ENCODE measurements at regions not wholly inside any gene's neighbourhood (a gene's known extent, or its start where the extent isn't known, plus 50 kb on each side); places are given as distances from the start of the nearest gene placed in this dataset.
"Not testable (repeated sequence)": the region's sequence is repeated elsewhere in the genome, so short reads cannot be mapped to it uniquely, and the experiment has no call there.

- no peak for DNase-seq
Observed at GRCh38 chr3:18987862-18988447, 160.4 kb upstream of the KCNH8 start.

DNA sequence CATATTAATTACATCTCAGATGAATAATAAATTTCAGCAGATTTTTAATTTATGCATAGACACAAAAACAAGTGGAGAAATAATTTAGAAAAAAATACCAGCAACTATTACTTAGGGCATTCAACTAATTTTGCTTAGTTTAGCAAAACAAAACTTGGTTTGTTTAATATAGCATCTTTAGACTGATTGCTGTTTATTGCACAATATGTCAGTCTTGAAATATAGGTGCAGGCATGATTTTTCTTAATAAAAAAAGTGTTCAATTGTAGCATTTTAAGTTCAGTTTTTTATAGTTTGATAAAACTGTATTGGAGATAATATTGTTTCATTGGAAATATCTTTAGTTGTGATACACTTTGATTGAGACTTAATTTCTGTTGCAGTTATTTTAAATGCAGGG lies 161.2 kb upstream of the KCNH8 start:
- DNase-seq = no peak

DNA sequence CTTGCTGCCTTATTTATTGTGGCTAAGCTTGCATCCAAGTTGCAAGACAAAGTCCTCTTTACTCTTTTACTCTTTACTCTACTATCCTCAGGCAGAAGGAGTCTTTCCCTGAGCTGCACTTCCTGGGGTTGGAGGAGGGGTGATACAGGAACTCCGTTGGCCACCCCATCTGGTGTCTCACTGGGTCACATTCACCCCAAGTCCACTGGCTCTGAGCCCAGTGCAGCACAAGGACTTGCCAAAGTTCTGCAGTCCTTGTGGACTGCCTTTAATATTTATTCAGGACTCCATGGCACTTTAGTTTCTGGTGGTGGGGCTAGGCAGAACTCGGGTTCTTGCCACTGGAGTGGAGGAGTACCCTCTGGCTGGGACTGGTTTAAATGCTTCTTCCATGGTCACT lies 165.4 kb upstream of the KCNH8 start:
- no peak for DNase-seq

- not testable (repeated sequence) for DNase-seq
Observed at GRCh38 chr3:18976102-18976501, 172.2 kb upstream of the KCNH8 start.

DNA sequence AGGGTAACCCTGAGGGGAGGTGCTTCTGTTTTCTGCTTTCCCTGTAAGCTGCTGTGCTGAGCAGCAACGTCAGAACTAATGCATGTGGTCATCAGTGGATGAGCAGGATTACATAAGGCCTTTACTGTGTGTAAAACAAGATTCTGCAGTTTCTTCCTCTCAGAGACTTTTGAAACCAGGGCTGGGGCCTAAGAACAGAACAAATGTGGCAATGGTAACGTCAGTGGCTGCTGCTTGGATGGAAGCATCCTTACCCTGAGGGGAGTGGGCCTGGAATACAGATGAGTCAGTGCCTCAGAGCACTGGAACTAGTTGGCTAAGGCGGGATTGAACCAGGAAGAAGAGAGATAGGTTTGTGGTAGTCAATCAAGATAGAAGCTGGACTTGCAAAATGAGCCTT lies 180.2 kb upstream of the KCNH8 start:
- DNase-seq = no peak

GRCh38 chr3:18965781-18966180 lies 182.5 kb upstream of the KCNH8 start:
- DNase-seq = no peak

- no peak for DNase-seq
Observed at GRCh38 chr3:18964640-18965039, 183.7 kb upstream of the KCNH8 start.

GRCh38 chr3:18951333-18951732 lies 197.0 kb upstream of the KCNH8 start:
- no peak for DNase-seq

- no peak for DNase-seq
Observed at GRCh38 chr3:18946524-18946923, 201.8 kb upstream of the KCNH8 start.

DNA sequence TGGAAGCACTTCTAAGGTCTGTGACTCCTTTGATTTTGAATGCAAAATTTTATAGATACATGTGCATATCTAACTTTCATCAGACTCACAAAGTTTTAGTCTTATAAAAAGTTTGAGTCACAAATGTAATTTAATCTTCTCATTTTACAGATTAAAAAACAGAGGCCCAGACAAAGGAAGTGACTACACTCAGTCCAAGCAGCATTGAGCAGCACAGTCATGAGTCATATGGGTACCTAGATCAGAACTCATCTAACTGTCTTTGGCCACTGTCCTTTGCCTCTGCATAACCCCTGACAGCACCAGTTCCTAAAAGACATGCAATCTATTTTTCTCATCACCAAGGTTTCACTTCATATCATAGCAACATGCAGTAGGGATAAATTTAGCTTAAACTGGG lies 210.7 kb upstream of the KCNH8 start:
- no peak for DNase-seq

DNA sequence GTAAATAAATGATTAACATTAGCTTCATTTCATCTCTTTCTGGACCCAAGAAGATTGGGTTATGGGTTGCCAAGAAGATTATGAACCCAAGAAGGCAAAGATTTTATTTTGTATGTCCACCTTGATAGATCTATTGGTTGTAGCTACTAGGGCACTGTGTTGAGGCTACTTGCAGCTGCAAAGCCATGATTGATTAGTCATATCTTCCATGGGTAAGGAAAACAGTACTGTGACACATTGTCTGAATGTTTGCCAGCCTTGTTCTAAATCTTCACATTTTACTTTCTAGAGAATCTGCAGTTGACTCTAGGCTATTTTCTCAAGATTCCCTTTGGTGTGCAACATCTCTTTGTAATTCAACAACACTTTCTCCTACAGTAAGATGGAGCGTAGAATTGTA lies 229.2 kb upstream of the KCNH8 start:
- no peak for DNase-seq

GRCh38 chr3:18917923-18918322 lies 230.4 kb upstream of the KCNH8 start:
- DNase-seq = no peak

DNA sequence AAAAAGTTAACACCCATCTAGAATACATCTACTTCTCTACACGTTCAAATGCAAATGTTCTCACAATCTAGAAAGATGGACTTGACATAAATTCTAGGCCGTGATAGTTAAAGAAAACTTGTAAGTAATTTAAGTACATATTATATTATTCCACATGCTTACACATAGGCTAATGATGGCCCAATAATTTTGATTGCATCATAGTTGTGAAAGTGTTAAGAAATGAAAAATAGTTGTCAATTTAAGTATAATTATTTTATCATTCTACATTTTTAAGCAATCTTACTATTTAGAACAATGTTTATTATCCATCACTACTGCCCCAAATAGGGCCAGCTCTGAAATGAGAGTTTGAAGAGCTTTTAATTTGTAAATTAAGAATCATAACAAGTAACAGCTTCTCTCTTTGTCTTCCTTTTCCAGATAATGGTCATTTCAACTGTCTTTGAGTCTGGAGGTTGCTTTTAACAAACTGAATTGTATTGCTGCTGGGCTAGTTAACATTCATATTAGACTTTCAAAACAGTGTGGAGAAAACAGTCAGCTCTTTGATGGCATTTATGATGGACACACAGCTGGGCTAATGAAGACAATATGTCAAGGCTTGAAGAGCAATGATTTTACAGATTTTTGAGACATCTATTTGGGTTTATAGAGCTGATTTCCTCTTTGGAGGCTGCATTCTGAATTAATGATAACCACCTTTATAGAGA lies 246.1 kb upstream of the KCNH8 start:
- no peak for DNase-seq

DNA sequence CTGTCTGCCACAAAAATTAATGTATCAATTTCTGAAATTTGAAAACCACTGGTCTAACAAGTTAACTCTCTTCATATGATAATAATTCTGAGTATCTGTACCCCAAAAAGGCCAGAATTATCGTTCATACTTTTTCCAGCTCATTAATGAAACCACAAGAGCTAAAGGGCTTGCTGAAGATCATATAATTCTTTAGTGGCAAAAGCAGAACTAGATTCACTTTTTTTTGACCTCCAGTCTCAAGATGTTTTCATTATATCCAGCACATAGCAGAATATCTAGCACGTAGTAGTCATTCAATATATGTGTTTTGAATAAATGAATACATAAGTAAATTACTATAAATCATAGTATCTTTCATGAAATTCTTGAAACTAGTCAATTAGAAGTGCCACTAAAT lies 246.7 kb upstream of the KCNH8 start:
- no peak for DNase-seq

DNA sequence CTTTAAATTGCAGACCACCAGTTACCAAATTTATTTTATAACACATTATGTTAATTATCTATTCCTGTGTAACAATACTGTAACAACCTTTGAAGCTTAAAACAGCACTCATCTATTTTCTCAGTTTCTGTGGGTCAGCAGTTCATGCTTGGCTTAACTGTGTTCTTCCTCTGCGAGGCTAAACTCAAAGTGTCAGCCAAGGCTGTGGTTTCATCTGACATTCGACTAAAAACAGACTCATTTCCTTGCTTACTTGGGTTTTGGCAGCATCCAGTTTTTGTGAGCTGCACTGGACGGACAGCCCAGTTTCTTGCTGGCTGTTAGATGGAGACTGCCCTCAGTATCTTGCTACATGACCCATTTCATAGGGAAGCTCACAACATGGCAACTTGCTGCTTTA lies 247.3 kb upstream of the KCNH8 start:
- no peak for DNase-seq

DNA sequence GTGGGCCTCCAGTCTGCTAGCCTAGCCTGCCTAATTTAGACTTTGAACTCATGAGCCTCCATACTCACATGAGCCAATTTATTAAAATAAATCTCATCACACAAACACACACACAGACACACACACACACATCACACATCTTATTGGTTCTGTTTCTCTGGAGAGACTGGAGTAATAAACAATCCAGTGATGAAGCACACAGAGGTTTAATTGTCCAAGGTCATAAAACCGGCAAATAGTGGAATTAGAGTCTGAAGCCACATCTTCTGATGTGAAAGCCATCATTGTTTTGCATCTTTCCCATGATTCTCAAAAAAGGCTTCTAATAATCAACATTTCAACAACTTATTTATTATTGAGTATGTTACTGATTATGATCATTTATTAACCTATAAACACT lies 249.4 kb upstream of the KCNH8 start:
- no peak for DNase-seq

DNA sequence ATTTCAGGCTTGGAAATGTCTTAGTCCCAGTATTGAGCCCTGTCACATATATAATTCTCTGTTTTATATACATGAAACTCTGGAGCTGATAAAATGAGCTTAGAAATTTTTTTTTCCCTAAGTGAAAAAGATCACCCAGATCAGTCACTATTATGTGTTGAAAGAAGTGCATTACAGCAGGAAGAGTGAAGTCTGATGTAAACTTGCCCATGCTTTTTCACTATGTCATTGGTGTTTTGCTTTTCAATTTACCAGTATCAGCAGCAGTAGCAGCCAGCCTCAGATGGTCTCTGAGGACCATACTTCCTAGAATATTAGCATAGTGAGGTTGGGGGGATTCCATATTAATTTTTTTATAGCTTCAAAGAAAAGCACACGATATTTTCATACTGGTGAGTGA lies 255.6 kb upstream of the KCNH8 start:
- DNase-seq = no peak

DNA sequence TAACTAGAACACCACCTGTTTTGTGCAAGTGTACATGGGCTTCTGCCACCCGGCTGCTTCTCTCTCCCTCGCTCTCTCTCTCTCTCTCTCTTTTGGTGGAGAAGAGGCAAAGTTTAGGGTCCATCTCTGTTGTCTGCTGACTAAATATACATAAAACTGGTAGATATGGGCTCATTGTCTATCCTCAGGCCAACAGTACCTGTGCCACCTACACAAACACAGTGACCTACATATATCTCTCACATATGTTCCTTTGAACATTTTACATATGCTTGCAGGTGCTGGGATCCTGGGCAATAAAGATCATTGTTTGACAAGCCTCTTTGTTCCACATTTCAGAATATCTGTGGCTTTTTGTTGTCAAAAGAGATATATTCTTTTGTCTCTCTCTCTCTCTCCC lies 256.3 kb upstream of the KCNH8 start:
- DNase-seq = no peak

DNA sequence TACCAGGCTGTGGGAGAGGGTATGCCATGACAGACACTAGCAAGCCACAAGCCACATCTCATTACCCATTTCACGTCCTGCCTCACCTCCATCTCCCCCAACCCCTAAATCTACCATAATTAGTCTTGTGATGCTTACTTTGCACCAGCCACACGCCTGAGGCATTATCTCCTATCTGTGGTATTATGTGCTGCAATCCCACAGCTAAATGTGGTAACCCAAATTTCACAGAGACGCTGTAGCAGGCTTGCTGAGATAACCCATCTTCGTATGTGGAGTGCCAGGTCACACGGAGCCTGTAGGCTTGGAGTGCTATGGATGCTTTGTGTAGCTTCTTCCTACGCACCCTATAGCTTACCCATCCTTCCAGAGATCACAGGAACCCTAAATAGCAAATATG lies 256.7 kb upstream of the KCNH8 start:
- no peak for DNase-seq

DNA sequence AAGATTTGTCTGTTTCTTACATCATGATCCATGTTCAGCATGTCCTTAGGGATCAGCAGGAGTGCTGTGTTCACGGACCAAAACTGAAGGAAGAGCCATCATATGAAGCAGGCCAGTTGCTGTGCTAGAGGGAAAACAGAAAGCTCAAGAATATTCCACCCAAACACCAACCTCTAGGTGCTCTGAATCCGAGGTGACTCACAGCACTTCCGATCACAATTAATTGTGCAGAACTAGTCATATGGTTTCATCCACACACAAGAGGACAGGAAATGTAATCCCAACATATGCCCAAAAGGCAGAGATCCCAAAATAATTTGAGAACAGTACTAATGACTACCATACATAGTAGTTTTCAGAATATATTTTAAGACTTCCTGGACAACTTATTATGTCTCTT lies 257.9 kb upstream of the KCNH8 start:
- no peak for DNase-seq

DNA sequence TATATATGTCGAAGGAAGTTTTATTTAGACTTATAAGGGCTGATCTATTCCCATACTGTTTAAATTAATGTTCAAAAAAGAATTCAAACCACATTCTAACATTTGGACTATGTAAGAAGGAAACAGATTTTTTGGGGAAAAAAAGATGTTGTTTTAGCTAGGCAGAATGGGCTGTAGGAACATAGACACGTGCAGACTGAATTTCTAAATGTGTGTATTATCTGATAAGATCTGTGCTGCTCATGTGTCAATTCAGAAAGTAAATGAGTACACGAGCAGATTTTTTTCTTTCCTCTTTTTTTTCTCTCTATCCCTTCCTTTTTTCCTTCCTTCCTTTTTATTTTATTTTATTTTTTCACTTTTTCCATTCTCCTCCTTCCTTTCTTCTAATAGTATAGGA lies 259.5 kb upstream of the KCNH8 start:
- no peak for DNase-seq

- no peak for DNase-seq
Observed at GRCh38 chr3:18888370-18888769, 259.9 kb upstream of the KCNH8 start.

DNA sequence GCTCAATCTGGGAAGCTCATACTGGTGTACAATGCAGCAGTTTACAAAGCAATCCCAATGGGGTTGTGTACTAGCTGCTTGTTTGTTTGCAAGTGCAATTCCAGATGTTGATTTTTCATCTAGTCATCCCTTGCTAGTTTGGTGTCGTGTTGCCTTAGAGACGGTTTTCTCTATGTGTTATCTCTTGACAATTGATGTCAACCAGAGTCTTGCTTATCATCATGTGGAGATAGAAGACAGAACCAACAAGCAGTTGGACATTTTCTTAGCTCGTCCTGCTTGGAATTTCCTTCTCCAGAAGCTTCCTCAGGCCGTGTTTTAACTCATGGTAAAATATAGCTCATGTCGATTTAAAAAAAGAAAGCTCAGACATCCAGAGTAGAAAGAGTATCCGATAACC lies 262.0 kb upstream of the KCNH8 start:
- no peak for DNase-seq

- no peak for DNase-seq
Observed at GRCh38 chr3:18885612-18886011, 262.7 kb upstream of the KCNH8 start.

- no peak for DNase-seq
Observed at GRCh38 chr3:18883571-18883970, 264.7 kb upstream of the KCNH8 start.

Measured in CD4-positive, alpha-beta T cell treated with Interleukin-21 for 1 hour (primary cell).